Sigmoid colon (tissue), 6 donors: ENCODE measurements at regions not wholly inside any gene's neighbourhood (a gene's known extent, or its start where the extent isn't known, plus 50 kb on each side); places are given as distances from the start of the nearest gene placed in this dataset.

Source experiments
- DNase-seq: peaks from one replicate; pipeline ENCODE4 v3.0.0-alpha.2; 2019
- H3K27ac ChIP-seq, 4 donors: fragments of 200-600 bp; sonication (generic); one replicate each; pipeline ENCODE4 v1.5.1; 2016 to 2019; ENCODE audit warnings: mild to moderate bottlenecking in 1 of 4
- H3K27me3 ChIP-seq, 3 donors: fragments of 200-600 bp; sonication (generic); one replicate each; pipeline ENCODE4 v1.5.1; 2019; ENCODE audit warnings: mild to moderate bottlenecking in 1 of 3
- H3K36me3 ChIP-seq, 4 donors: fragments of 200-600 bp; sonication (generic); one replicate each; pipeline ENCODE4 v1.5.1; 2016 to 2019
- H3K4me1 ChIP-seq, 4 donors: fragments of 200-600 bp; sonication (generic); one replicate each; pipeline ENCODE4 v1.5.1; 2017 to 2019
- H3K4me3 ChIP-seq, 4 donors: fragments of 200-600 bp; sonication (generic); one replicate each; pipeline ENCODE4 v1.5.1; 2017 to 2019; ENCODE audit warnings: mild to moderate bottlenecking in 2 of 4, moderate library complexity in 1 of 4
- H3K9me3 ChIP-seq, 4 donors: fragments of 200-600 bp in 3 of 4; sonication (generic) in 3 of 4; one replicate each; pipeline versions ENCODE4 v1.5.1 to v1.6.1; 2013 to 2019
- CTCF ChIP-seq, 4 experiments: fragments of 450-650 bp in 3 of 4; fragments of 200-600 bp in 1 of 4; IDR thresholded peaks; one replicate each; pipeline ENCODE4 v1.5.1; 2016 to 2019; ENCODE audit warnings: antibody characterized with exemption in 4 of 4, mild to moderate bottlenecking in 3 of 4, moderate library complexity in 2 of 4
- EP300 ChIP-seq, 4 donors: sonication (generic); formaldehyde crosslinking; IDR thresholded peaks; one replicate each; pipeline ENCODE4 v1.6.1; 2017; ENCODE audit warnings: antibody characterized with exemption in 4 of 4
- POLR2A ChIP-seq, 2 donors: fragments of 450-650 bp; IDR thresholded peaks; one replicate each; pipeline ENCODE4 v1.6.1; 2016; ENCODE audit warnings: antibody characterized with exemption in 2 of 2, mild to moderate bottlenecking in 2 of 2, moderate library complexity in 2 of 2
- POLR2AphosphoS5 ChIP-seq, 4 donors: sonication (generic); formaldehyde crosslinking; IDR thresholded peaks; one replicate each; pipeline ENCODE4 v1.6.1; 2017; ENCODE audit warnings: antibody characterized with exemption in 4 of 4
- WGBS, 2 donors: extraction: QIAGEN DNeasy Blood & Tissue Kit; methylation state at CpG; one replicate each; pipeline ENCODE4 v1.1.7; 2013; 5-methylcytosine and 5-hydroxymethylcytosine counted together
- intact Hi-C: fragments of 100-400 bp; cut with DNase I; formaldehyde crosslinking; loops from one replicate; pipeline ENCODE4 v1.15.1; 2023
- donor health status: healthy with polysubstance abuse.
- donor health status: healthy.

- no peaks in the 10 kb centered on the region for H3K36me3 ChIP-seq
- no peak overlapping the region for H3K4me3 ChIP-seq
- H3K27ac ChIP-seq: no peak overlapping the region
- DNase-seq: no peak
- H3K27me3 ChIP-seq: no peaks in the 10 kb centered on the region
- no peaks in the 10 kb centered on the region for H3K4me1 ChIP-seq
- 73 to 75% methylated on average over 1 of the region's 1 CpG for WGBS, 2 donors
- no peaks in the 10 kb centered on the region for H3K9me3 ChIP-seq
- intact Hi-C loops: no loop called here
- no peak for TF ChIP-seq POLR2AphosphoS5 (IDR thresholded peaks at IDR 0.05)
- no peak for TF ChIP-seq CTCF (IDR thresholded peaks at IDR 0.05)
- no peak for TF ChIP-seq EP300 (IDR thresholded peaks at IDR 0.05)
- TF ChIP-seq POLR2A (IDR thresholded peaks at IDR 0.05): no peak
These were observed 93.6 kb downstream of the CRYAA start for GRCh38 chr21:43262427-43262826.
